Loucy (cell line): ENCODE measurements at regions not wholly inside any gene's neighbourhood (a gene's known extent, or its start where the extent isn't known, plus 50 kb on each side); places are given as distances from the start of the nearest gene placed in this dataset.

Source experiments
- CTCF ChIP-seq: fragments of 200-600 bp; sonication (generic); conservative IDR thresholded peaks from 2 replicates; pipeline ENCODE4 v1.5.1; 2014; ENCODE audit warnings: mild to moderate bottlenecking, antibody characterized with exemption, low read length
- EZH2phosphoT487 ChIP-seq: fragments of 200-600 bp; IDR thresholded peaks from 2 replicates; pipeline ENCODE4 v1.6.1; 2018; ENCODE audit warnings: antibody characterized with exemption, mild to moderate bottlenecking, moderate library complexity, borderline replicate concordance

DNA sequence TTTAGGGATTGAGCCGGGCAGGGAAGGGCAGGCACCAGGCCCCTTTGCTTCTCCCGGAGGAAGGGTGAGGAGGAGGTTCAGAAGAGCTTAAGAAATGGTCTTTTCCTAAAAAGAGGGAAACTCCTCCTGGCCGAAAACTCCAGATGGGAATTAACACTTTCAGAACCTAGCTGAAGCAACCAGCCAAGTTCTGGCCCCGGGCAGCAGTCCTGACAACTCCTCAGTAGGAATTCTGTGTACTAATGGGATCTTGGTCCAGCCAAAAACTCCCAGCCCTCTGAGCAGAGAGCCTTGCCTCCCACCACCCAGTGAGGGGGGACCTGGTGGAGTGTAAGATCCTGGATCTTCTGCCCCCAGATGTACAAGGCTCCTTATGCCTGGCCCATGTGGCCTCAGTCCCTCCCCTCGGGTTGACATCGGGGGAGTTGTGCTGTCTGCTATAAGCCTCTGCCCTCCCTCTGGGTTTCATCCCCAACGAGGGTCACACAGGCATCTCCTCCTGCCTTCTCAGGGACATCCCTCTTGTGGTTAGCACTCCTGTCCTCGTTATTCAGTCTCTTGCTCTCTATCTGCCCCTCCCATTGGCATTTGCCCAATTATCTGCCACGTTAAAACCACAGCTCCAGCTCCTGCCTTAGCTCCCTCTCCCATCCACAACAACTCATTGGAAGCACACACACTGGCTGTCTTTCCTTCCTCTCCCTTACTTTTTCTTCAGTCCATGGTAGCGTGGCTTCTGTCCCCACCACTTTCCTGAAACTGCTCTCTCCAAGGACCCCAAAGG is 184.6 kb downstream of the CYP26B1 start:
- TF ChIP-seq CTCF, result no peak
- TF ChIP-seq EZH2phosphoT487, result no peak
